22Rv1 (cell line): ENCODE measurements at regions not wholly inside any gene's neighbourhood (a gene's known extent, or its start where the extent isn't known, plus 50 kb on each side); places are given as distances from the start of the nearest gene placed in this dataset.
"Not testable (repeated sequence)": the region's sequence is repeated elsewhere in the genome, so short reads cannot be mapped to it uniquely, and the experiment has no call there.

Source experiments
- H3K27ac ChIP-seq: fragments of 450-650 bp; 2 replicates; pipeline ENCODE4 v1.5.1; 2017
- ZFX ChIP-seq: fragments of 450-650 bp; IDR thresholded peaks from 2 replicates; pipeline ENCODE4 v1.6.1; 2017; ENCODE audit warnings: antibody characterized with exemption, borderline replicate concordance
- TF ChIP-seq, protein P1 (sequence below): fragments of 450-650 bp; IDR thresholded peaks from 2 replicates; pipeline ENCODE4 v1.5.1; 2017; ENCODE audit warnings: mild to moderate bottlenecking

GRCh38 chr3:29026959-29027358 is 253.9 kb upstream of the RBMS3 start:
- H3K27ac ChIP-seq, result no peak overlapping the region
- TF ChIP-seq, protein P1, sequence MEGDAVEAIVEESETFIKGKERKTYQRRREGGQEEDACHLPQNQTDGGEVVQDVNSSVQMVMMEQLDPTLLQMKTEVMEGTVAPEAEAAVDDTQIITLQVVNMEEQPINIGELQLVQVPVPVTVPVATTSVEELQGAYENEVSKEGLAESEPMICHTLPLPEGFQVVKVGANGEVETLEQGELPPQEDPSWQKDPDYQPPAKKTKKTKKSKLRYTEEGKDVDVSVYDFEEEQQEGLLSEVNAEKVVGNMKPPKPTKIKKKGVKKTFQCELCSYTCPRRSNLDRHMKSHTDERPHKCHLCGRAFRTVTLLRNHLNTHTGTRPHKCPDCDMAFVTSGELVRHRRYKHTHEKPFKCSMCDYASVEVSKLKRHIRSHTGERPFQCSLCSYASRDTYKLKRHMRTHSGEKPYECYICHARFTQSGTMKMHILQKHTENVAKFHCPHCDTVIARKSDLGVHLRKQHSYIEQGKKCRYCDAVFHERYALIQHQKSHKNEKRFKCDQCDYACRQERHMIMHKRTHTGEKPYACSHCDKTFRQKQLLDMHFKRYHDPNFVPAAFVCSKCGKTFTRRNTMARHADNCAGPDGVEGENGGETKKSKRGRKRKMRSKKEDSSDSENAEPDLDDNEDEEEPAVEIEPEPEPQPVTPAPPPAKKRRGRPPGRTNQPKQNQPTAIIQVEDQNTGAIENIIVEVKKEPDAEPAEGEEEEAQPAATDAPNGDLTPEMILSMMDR, result no peak
- no peak for TF ChIP-seq ZFX

DNA sequence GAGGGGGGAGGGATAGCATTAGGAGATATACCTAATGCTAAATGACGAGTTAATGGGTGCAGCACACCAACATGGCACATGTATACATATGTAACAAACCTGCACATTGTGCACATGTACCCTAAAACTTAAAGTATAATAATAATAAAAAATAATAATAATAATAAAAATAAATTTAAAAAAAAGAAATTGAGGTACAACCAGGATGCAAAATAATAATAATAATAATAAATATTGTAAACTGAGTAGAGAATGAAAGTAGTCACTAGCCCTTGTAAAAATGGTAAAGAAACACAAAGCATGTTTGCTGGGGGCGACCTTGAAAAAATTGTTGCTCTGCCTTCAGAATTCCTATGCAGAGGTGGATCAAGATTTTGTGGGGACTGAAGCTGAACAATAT is 249.7 kb upstream of the RBMS3 start:
- H3K27ac ChIP-seq, result not testable (repeated sequence)

- no peak overlapping the region for H3K27ac ChIP-seq
- TF ChIP-seq, protein P1, result no peak
- TF ChIP-seq ZFX, result no peak
Observed at GRCh38 chr3:29033511-29033910, 247.4 kb upstream of the RBMS3 start.

- no peak overlapping the region for H3K27ac ChIP-seq
- no peak for TF ChIP-seq ZFX
- TF ChIP-seq, protein P1, result no peak
Observed at GRCh38 chr3:29050155-29050554, 230.7 kb upstream of the RBMS3 start.

DNA sequence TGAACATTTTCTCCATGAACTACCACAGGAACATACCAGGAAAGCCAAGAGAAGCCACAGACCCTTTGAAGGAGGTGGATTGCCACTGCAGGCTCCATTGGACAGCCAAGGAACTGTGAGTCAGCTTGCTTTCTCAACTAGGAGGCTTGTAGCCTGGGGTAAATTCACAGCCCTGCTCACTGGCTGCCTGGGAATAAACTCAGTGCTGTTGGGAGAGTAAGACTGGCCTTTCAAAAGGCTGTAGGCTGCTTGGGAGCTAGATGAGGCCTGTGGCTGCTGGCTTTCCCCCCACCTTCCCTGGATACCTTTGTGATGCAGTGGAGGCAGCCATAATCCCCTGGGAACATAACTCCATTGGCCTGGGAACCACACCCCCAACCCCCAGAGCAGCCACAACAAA is 223.5 kb upstream of the RBMS3 start:
- TF ChIP-seq, protein P1, result no peak
- no peak for TF ChIP-seq ZFX
- no peak overlapping the region for H3K27ac ChIP-seq

GRCh38 chr3:29064085-29064484 is 216.8 kb upstream of the RBMS3 start:
- H3K27ac ChIP-seq, result no peak overlapping the region
- TF ChIP-seq, protein P1, result no peak
- TF ChIP-seq ZFX, result no peak

DNA sequence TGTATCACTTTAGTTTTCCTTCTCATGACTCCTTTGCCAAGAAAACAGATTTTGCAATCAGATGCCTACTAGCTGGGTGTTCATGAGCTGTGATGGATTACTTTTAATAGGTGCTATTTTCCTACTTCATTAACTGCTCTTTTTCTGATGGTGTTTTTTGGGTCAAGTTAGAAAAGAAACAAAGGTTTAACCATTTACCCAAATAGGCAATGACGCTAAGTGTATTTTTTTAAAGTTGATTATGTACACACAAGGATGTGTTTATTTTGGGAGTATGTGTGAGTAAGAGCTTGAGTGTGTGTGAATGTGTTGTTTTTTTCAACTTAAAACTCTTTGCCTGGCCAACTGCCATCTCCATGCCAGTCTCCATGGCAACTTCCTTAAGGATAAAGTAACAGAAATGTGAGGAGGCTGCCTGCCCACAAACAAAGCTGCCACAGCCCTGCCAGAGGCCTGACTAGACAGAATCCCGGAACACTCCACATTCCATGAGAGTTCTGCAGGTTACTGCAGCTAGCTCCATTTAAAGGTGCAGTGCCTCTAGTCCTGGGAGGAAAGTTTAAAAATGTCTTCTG is 215.6 kb upstream of the RBMS3 start:
- TF ChIP-seq, protein P1, result no peak
- no peak for TF ChIP-seq ZFX
- H3K27ac ChIP-seq, result no peak overlapping the region

DNA sequence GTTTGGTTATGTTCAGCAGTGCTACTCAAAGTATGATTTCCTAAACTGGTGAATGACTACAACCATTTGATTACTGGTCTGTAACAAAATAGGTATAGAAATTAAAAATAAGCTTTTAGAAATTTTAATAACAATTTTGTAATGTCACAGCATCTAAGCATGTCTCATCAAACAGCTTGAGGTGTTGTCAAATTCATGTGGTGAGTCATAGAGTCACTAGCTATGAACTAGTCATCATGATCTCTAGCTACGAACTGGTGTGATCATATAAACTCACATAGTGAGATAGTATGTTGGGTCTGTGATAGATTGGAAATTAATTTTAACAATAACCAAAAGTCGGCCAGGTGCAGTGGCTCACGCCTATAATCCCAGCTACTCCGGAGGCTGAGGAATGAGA is 213.9 kb upstream of the RBMS3 start:
- H3K27ac ChIP-seq, result no peak overlapping the region

More for the DNA sequence above, 213.9 kb upstream of the RBMS3 start:
- no peak for TF ChIP-seq ZFX
- TF ChIP-seq, protein P1, result no peak
